Activated CD8-positive, alpha-beta T cell treated with anti-CD3 and anti-CD28 coated beads, Interleukin-2, amount 10 ng/mL, durations not matched to agents 7 days and 5 days (primary cell): ENCODE measurements at regions not wholly inside any gene's neighbourhood (a gene's known extent, or its start where the extent isn't known, plus 50 kb on each side); places are given as distances from the start of the nearest gene placed in this dataset.

Experiments used
- ATAC-seq: fragments of 150-1000 bp; cut with Tn5 transposase; one replicate; pipeline ENCODE4 v1.10.0; 2021; ENCODE audit warnings: moderate library complexity
- CTCF ChIA-PET: fragments of 350-600 bp; sonication (Branson Sonifier 250); formaldehyde crosslinking; loops from one replicate; lab custom pipeline; 2021; ENCODE audit warnings: antibody characterized with exemption; lab: Charles Lee
- POLR2A ChIA-PET: fragments of 350-600 bp; sonication (Branson Sonifier 250); formaldehyde crosslinking; loops from one replicate; lab custom pipeline; 2021; ENCODE audit warnings: antibody characterized with exemption; lab: Charles Lee
- DNase-seq: peaks from one replicate; pipeline ENCODE4 v3.0.0-alpha.2; 2020
- H3K27ac Mint-ChIP-seq: one replicate; pipeline ENCODE4 v1.8.0; 2021; ENCODE audit warnings: mild to moderate bottlenecking, mixed read lengths
- H3K27me3 Mint-ChIP-seq: one replicate; pipeline ENCODE4 v1.8.0; 2021; ENCODE audit warnings: low read depth, mixed read lengths
- H3K36me3 Mint-ChIP-seq: one replicate; pipeline ENCODE4 v1.8.0; 2021; ENCODE audit warnings: low read depth, mixed read lengths
- H3K4me1 Mint-ChIP-seq: one replicate; pipeline ENCODE4 v1.8.0; 2021; ENCODE audit warnings: low read depth, mixed read lengths
- H3K4me3 Mint-ChIP-seq: one replicate; pipeline ENCODE4 v1.8.0; 2021; ENCODE audit warnings: mild to moderate bottlenecking, mixed read lengths
- H3K9me3 Mint-ChIP-seq: one replicate; pipeline ENCODE4 v1.8.0; 2022; ENCODE audit warnings: mixed read lengths; ENCODE audit not compliant: insufficient read depth

DNA sequence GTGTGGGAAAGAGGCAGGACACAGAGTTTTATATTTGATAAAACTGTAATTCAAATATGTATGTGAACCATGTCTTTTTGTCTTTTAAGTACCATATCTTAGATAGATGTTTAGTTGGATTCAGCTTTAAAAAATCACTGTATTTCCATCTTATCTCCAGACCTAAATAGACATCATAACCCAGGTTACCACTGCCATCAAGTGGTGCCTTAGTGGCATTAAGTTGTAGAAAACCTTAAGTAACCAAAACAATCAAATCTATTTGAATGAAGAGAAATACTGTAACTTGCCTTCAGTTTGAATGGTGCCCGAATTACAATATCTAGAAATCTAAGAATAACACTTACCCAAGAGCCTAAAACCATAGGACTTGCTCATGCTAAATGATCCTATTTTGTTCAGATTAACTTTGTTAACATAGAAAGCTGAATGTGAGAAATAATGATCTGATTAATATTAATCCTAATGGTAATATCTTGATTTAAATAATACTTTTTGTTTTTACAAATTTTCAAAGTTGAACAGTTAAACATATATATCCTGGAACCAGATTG, 92.5 kb upstream of the MAP2 start:
- Mint-ChIP-seq H3K4me1 (no peaks in the 10 kb centered on the region), H3K4me3 (no peak overlapping the region), H3K9me3 (no peaks in the 10 kb centered on the region), H3K27ac (no peak overlapping the region), H3K36me3 (no peaks in the 10 kb centered on the region), H3K27me3 (no peaks in the 10 kb centered on the region)
- DNase-seq (no peak), ATAC-seq (no peak)
- POLR2A ChIA-PET, result no interaction called here
- CTCF ChIA-PET, result no interaction called here

DNA sequence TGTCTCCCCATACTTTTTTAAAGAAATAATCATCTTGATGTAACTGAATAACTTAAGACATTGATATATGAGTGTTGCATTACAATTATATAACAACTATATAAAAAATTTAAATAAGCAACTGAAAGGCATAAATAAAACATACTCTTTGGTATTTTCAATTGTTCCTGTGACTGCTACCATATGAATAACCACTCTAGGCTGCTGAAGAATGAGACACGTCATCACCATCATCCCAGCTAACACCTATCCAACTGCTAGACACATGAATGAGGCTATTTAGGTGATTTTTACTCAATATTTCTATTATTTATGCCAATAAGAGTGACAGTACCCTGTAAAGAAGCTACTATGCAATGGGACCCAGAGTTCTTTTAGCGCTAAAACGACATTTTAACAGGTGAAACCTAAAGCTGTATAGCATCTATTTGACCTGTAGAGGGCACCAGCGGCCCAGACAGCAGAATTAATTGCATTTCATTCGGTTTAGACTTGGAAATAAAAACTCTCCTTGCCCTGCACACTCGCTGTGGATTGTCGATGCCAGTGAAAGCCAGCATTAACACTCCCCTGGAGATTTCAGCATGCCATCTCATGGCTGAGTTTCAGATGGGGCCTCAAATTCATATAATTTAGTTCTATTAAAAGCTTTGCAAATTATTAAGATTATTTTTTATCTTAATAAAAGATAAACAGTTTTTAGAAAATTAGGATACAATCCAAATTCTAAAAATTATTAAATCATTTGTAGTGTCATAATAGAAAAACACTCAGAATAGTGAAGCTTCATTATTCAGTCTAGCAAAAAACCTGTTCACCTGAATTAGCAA, 89.4 kb upstream of the MAP2 start:
- no peak overlapping the region for H3K4me3 Mint-ChIP-seq
- H3K9me3 Mint-ChIP-seq, result no peaks in the 10 kb centered on the region
- DNase-seq (peak; percentile 57), ATAC-seq (peak; percentile 44)
- POLR2A ChIA-PET, result no interaction called here
- CTCF ChIA-PET, result interaction anchor here (0.6 to 2.5 kb wide), 10 partner anchors 9 to 615 kb away, joined by 3 to 22 read pairs (median 4); partner anchors contain the start of gene MAP2
- no peaks in the 10 kb centered on the region for H3K27me3 Mint-ChIP-seq
- no peak overlapping the region for H3K27ac Mint-ChIP-seq
- H3K4me1 Mint-ChIP-seq, result no peaks in the 10 kb centered on the region
- H3K36me3 Mint-ChIP-seq, result no peaks in the 10 kb centered on the region

- no peak for DNase-seq
- ChIA-PET CTCF (no interaction called here), POLR2A (no interaction called here)
- no peaks in the 10 kb centered on the region for H3K9me3 Mint-ChIP-seq
- no peak for ATAC-seq
- H3K4me3 Mint-ChIP-seq, result no peak overlapping the region
- H3K27ac Mint-ChIP-seq, result no peak overlapping the region
- no peaks in the 10 kb centered on the region for H3K4me1 Mint-ChIP-seq
- no peaks in the 10 kb centered on the region for H3K36me3 Mint-ChIP-seq
- H3K27me3 Mint-ChIP-seq, result no peaks in the 10 kb centered on the region
Observed at GRCh38 chr2:209340522-209340921, 83.3 kb upstream of the MAP2 start.

GRCh38 chr2:209344349-209344748, 79.5 kb upstream of the MAP2 start:
- H3K36me3 Mint-ChIP-seq, result no peaks in the 10 kb centered on the region
- POLR2A ChIA-PET, result no interaction called here
- ATAC-seq (no peak), DNase-seq (no peak)
- H3K9me3 Mint-ChIP-seq, result no peaks in the 10 kb centered on the region
- H3K27me3 Mint-ChIP-seq, result no peaks in the 10 kb centered on the region
- H3K27ac Mint-ChIP-seq, result no peak overlapping the region
- H3K4me1 Mint-ChIP-seq, result no peaks in the 10 kb centered on the region
- H3K4me3 Mint-ChIP-seq, result no peak overlapping the region
- CTCF ChIA-PET, result interaction anchor here (1.5 kb wide), 1 partner anchor 11 kb away, joined by 3 read pairs; no protein-coding TSS in a partner anchor

- ChIA-PET CTCF (interaction anchor here (1.1 kb wide), 1 partner anchor 14 kb away, joined by 3 read pairs; no protein-coding TSS in a partner anchor), POLR2A (no interaction called here)
- Mint-ChIP-seq H3K27me3 (no peaks in the 10 kb centered on the region), H3K4me3 (no peak overlapping the region), H3K4me1 (no peaks in the 10 kb centered on the region), H3K27ac (no peak overlapping the region), H3K36me3 (no peaks in the 10 kb centered on the region), H3K9me3 (no peaks in the 10 kb centered on the region)
- ATAC-seq, result no peak
- DNase-seq, result no peak
Observed at GRCh38 chr2:209348433-209348832, 75.4 kb upstream of the MAP2 start.

- Mint-ChIP-seq H3K27me3 (no peaks in the 10 kb centered on the region), H3K4me1 (no peaks in the 10 kb centered on the region), H3K27ac (no peak overlapping the region), H3K4me3 (no peak overlapping the region), H3K36me3 (no peaks in the 10 kb centered on the region), H3K9me3 (no peaks in the 10 kb centered on the region)
- ChIA-PET CTCF (no interaction called here), POLR2A (no interaction called here)
- DNase-seq (no peak), ATAC-seq (no peak)
Observed at GRCh38 chr2:209351636-209352035, 72.2 kb upstream of the MAP2 start.

- CTCF ChIA-PET, result no interaction called here
- H3K4me3 Mint-ChIP-seq, result no peak overlapping the region
- no peak for DNase-seq
Observed at GRCh38 chr2:209358992-209359391, 64.9 kb upstream of the MAP2 start.

GRCh38 chr2:209367075-209367747, 56.6 kb upstream of the MAP2 start:
- no peaks in the 10 kb centered on the region for H3K36me3 Mint-ChIP-seq
- DNase-seq (no peak), ATAC-seq (no peak)
- POLR2A ChIA-PET, result no interaction called here
- no peaks in the 10 kb centered on the region for H3K4me1 Mint-ChIP-seq
- CTCF ChIA-PET, result no interaction called here
- H3K27me3 Mint-ChIP-seq, result no peaks in the 10 kb centered on the region
- H3K9me3 Mint-ChIP-seq, result peaks cover 1% of the 10 kb centered on the region
- H3K27ac Mint-ChIP-seq, result no peak overlapping the region
- no peak overlapping the region for H3K4me3 Mint-ChIP-seq

More at GRCh38 chr2:209358992-209359391, 64.9 kb upstream of the MAP2 start:
- no peak overlapping the region for H3K27ac Mint-ChIP-seq
- H3K27me3 Mint-ChIP-seq, result no peaks in the 10 kb centered on the region
- no peaks in the 10 kb centered on the region for H3K9me3 Mint-ChIP-seq
- no peaks in the 10 kb centered on the region for H3K4me1 Mint-ChIP-seq
- ATAC-seq, result no peak
- POLR2A ChIA-PET, result no interaction called here
- no peaks in the 10 kb centered on the region for H3K36me3 Mint-ChIP-seq

DNA sequence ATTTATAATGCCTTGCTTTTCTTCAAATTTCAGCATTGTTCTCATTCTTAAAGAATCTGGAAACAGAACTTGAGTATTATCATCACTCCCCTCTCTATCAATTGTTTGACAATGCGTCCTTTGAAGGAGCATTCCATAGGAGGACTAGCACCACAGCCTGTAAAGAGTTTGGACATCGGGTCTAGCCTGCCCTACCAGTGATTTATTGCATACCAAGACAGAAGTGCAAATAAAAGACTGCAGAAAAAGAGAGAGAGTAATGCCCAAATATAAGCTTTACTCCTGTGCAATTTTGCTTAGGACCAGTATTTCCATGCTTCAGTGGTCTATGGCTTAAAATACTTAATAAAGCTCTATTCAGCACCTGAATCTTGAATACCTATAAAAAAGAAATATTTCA, 55.4 kb upstream of the MAP2 start:
- H3K9me3 Mint-ChIP-seq, result peaks cover 7% of the 10 kb centered on the region

GRCh38 chr2:209368914-209369313, 54.9 kb upstream of the MAP2 start:
- CTCF ChIA-PET, result interaction anchor here (1.5 kb wide), 1 partner anchor 34 kb away, joined by 3 read pairs; no protein-coding TSS in a partner anchor

More for the DNA sequence above, 55.4 kb upstream of the MAP2 start:
- no peaks in the 10 kb centered on the region for H3K4me1 Mint-ChIP-seq
- POLR2A ChIA-PET, result no interaction called here
- H3K36me3 Mint-ChIP-seq, result no peaks in the 10 kb centered on the region
- H3K27ac Mint-ChIP-seq, result no peak overlapping the region
- H3K27me3 Mint-ChIP-seq, result no peaks in the 10 kb centered on the region
- CTCF ChIA-PET, result interaction anchor here (1.5 kb wide), 1 partner anchor 34 kb away, joined by 3 read pairs; no protein-coding TSS in a partner anchor
- no peak for ATAC-seq
- DNase-seq, result no peak
- no peak overlapping the region for H3K4me3 Mint-ChIP-seq

GRCh38 chr2:209369656-209370055, 54.2 kb upstream of the MAP2 start:
- Mint-ChIP-seq H3K4me3 (no peak overlapping the region), H3K27me3 (no peaks in the 10 kb centered on the region), H3K4me1 (no peaks in the 10 kb centered on the region), H3K27ac (no peak overlapping the region), H3K36me3 (no peaks in the 10 kb centered on the region), H3K9me3 (peaks cover 7% of the 10 kb centered on the region)
- CTCF ChIA-PET, result no interaction called here
- no peak for ATAC-seq
- POLR2A ChIA-PET, result no interaction called here
- DNase-seq, result no peak

More at GRCh38 chr2:209368914-209369313, 54.9 kb upstream of the MAP2 start:
- POLR2A ChIA-PET, result no interaction called here
- ATAC-seq (no peak), DNase-seq (no peak)
- H3K4me1 Mint-ChIP-seq, result no peaks in the 10 kb centered on the region
- no peaks in the 10 kb centered on the region for H3K27me3 Mint-ChIP-seq
- H3K36me3 Mint-ChIP-seq, result no peaks in the 10 kb centered on the region
- H3K27ac Mint-ChIP-seq, result no peak overlapping the region
- H3K4me3 Mint-ChIP-seq, result no peak overlapping the region
- peaks cover 7% of the 10 kb centered on the region for H3K9me3 Mint-ChIP-seq

DNA sequence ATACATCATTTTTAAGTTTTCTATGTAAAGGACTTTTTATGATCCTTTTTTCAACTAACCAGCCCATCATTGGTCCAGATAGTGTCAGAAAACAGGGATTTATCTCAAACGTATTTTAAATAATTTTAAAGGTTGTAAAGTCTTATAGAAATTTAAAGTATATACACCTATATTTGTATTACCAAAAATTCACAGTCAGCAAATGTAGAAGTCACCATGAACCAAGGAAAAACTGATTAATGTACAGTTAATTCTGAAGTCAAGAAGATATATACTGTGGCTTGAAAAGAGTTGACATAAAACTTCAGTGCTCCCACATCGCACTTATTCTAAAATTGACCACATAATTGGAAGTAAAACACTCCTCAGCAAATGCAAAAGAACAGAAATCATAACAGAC, 52.4 kb upstream of the MAP2 start:
- Mint-ChIP-seq H3K4me3 (no peak overlapping the region), H3K27me3 (no peaks in the 10 kb centered on the region), H3K27ac (no peak overlapping the region), H3K36me3 (no peaks in the 10 kb centered on the region), H3K9me3 (peaks cover 10% of the 10 kb centered on the region), H3K4me1 (no peaks in the 10 kb centered on the region)
- ChIA-PET CTCF (no interaction called here), POLR2A (no interaction called here)
- DNase-seq, result no peak
- ATAC-seq, result no peak
